Spleen (tissue), 11 donors: ENCODE measurements at regions not wholly inside any gene's neighbourhood (a gene's known extent, or its start where the extent isn't known, plus 50 kb on each side); places are given as distances from the start of the nearest gene placed in this dataset.

Source experiments
- DNase-seq: peaks from one replicate; pipeline ENCODE4 v3.0.0-alpha.2; 2020
- H3K27ac ChIP-seq, 8 donors: fragments of 200-600 bp; sonication (generic) in 7 of 8; 1 replicate in 4 of 8; 2 replicates in 4 of 8; pipeline versions ENCODE4 v1.5.0 to v1.8.0; 2016 to 2021; ENCODE audit warnings: inconsistent platforms in 4 of 8, mild to moderate bottlenecking in 4 of 8, moderate library complexity in 1 of 8
- H3K27me3 ChIP-seq, 7 donors: fragments of 200-600 bp; sonication (generic) in 6 of 7; replicated peaks in 1 of 7; 1 replicate in 4 of 7; 2 replicates in 3 of 7; pipeline versions ENCODE4 v1.5.0 to v1.8.0; 2016 to 2021; ENCODE audit warnings: inconsistent platforms in 3 of 7, mild to moderate bottlenecking in 1 of 7
- H3K36me3 ChIP-seq, 6 donors: fragments of 200-600 bp; sonication (generic) in 5 of 6; 1 replicate in 4 of 6; 2 replicates in 2 of 6; pipeline versions ENCODE4 v1.5.0 to v1.8.0; 2016 to 2021; ENCODE audit warnings: inconsistent platforms in 2 of 6
- H3K4me1 ChIP-seq, 6 donors: fragments of 200-600 bp; sonication (generic) in 5 of 6; 1 replicate in 3 of 6; 2 replicates in 3 of 6; pipeline versions ENCODE4 v1.5.0 to v1.8.0; 2016 to 2021; ENCODE audit warnings: inconsistent platforms in 3 of 6
- H3K4me3 ChIP-seq, 8 donors: fragments of 200-600 bp; sonication (generic) in 7 of 8; 1 replicate in 4 of 8; 2 replicates in 4 of 8; pipeline versions ENCODE4 v1.5.0 to v1.8.0; 2016 to 2021; ENCODE audit warnings: inconsistent platforms in 4 of 8, mild to moderate bottlenecking in 4 of 8, moderate library complexity in 2 of 8
- H3K9me3 ChIP-seq, 8 donors: fragments of 200-600 bp; sonication (generic) in 7 of 8; 1 replicate in 4 of 8; 2 replicates in 4 of 8; pipeline versions ENCODE4 v1.5.0 to v1.8.0; 2016 to 2021; ENCODE audit warnings: inconsistent platforms in 4 of 8
- CTCF ChIP-seq, 11 experiments: fragments of 200-600 bp in 7 of 11; fragments of 450-650 bp in 4 of 11; sonication (generic) in 4 of 11; IDR thresholded peaks in 8 of 11; conservative IDR thresholded peaks in 3 of 11; 1 replicate in 7 of 11; 2 replicates in 4 of 11; pipeline versions ENCODE4 v1.4.0 to v1.8.0; 2016 to 2021; ENCODE audit warnings: antibody characterized with exemption in 11 of 11, inconsistent platforms in 4 of 11, mild to moderate bottlenecking in 1 of 11
- POLR2A ChIP-seq, 3 donors: fragments of 450-650 bp; IDR thresholded peaks; one replicate each; pipeline ENCODE4 v1.5.1; 2017; ENCODE audit warnings: antibody characterized with exemption in 3 of 3, mild to moderate bottlenecking in 1 of 3
- POLR2AphosphoS5 ChIP-seq, 3 donors: sonication (generic); formaldehyde crosslinking; IDR thresholded peaks; one replicate each; pipeline ENCODE4 v1.5.1; 2017; ENCODE audit warnings: antibody characterized with exemption in 3 of 3
- WGBS, 5 donors: extraction: QIAGEN DNeasy Blood & Tissue Kit in 3 of 5; methylation state at CpG; one replicate each; pipeline versions ENCODE4 v1.1.5 to v1.1.7; 2013 to 2018; 5-methylcytosine and 5-hydroxymethylcytosine counted together
- intact Hi-C: fragments of 100-400 bp; cut with DNase I; formaldehyde crosslinking; loops from one replicate; pipeline ENCODE4 v1.15.0; 2023; ENCODE audit warnings: low total_unique reads
- donor health status: healthy with polysubstance abuse.
- donor health status: DM: no; HTN: no; CAD: no; lungs with moderate emphysema.
- donor health status: DM: no; HTN: no; CAD: no.
- donor health status: Bipolar disorder and iron deficiency.
- donor health status: healthy.
- donor health status: DM: no; HTN: no; CAD: no.
- donor health status: DM: yes; HTN: yes; CAD: no.

- TF ChIP-seq POLR2AphosphoS5 (IDR thresholded peaks at IDR 0.05) (no peak), POLR2A (IDR thresholded peaks at IDR 0.05) (no peak), CTCF (IDR thresholded peaks at IDR 0.05 in 8 of 11, conservative IDR thresholded peaks at IDR 0.05 in 3 of 11) (no peak)
- intact Hi-C loops: no loop called here
- Histone ChIP-seq H3K4me3 (no peak overlapping the region), H3K27ac (no peak overlapping the region), H3K4me1 (no peaks in the 10 kb centered on the region), H3K27me3 (no peaks in the 10 kb centered on the region), H3K36me3 (no peaks in the 10 kb centered on the region), H3K9me3 (no peaks in the 10 kb centered on the region)
- no peak for DNase-seq
- WGBS, 5 donors: 59 to 69% (median 67%) methylated on average over 18 of the region's 18 CpGs
Observed at GRCh38 chr4:187478292-187479140, 517.1 kb upstream of the ZFP42 start.

GRCh38 chr4:187479511-187479910, 516.1 kb upstream of the ZFP42 start:
- intact Hi-C loops: no loop called here
- Histone ChIP-seq H3K4me1 (no peaks in the 10 kb centered on the region), H3K27ac (no peak overlapping the region), H3K27me3 (no peaks in the 10 kb centered on the region), H3K36me3 (no peaks in the 10 kb centered on the region), H3K4me3 (no peak overlapping the region), H3K9me3 (peaks cover 0 to 4% (median 0%) of the 10 kb centered on the region in 8 donors)
- DNase-seq: no peak
- TF ChIP-seq CTCF (IDR thresholded peaks at IDR 0.05 in 8 of 11, conservative IDR thresholded peaks at IDR 0.05 in 3 of 11) (no peak), POLR2AphosphoS5 (IDR thresholded peaks at IDR 0.05) (no peak)
- 67 to 86% (median 76%) methylated on average over 6 of the region's 6 CpGs for WGBS, 5 donors

GRCh38 chr4:187480146-187481145, 515.1 kb upstream of the ZFP42 start:
- H3K4me1 ChIP-seq: no peaks in the 10 kb centered on the region
- H3K4me3 ChIP-seq: no peak overlapping the region
- H3K36me3 ChIP-seq: no peaks in the 10 kb centered on the region
- intact Hi-C loops: no loop called here
- no peak for DNase-seq
- peaks cover 0 to 4% (median 0%) of the 10 kb centered on the region in 8 donors for H3K9me3 ChIP-seq
- TF ChIP-seq CTCF (IDR thresholded peaks at IDR 0.05 in 8 of 11, conservative IDR thresholded peaks at IDR 0.05 in 3 of 11) (no peak), POLR2AphosphoS5 (IDR thresholded peaks at IDR 0.05) (no peak), POLR2A (IDR thresholded peaks at IDR 0.05) (no peak)
- WGBS, 5 donors: 67 to 74% (median 72%) methylated on average over 9 of the region's 9 CpGs
- no peaks in the 10 kb centered on the region for H3K27me3 ChIP-seq
- no peak overlapping the region for H3K27ac ChIP-seq

GRCh38 chr4:187484186-187484585, 511.4 kb upstream of the ZFP42 start:
- H3K9me3 ChIP-seq: peaks cover 0 to 21% (median 6%) of the 10 kb centered on the region in 8 donors
- no peak for DNase-seq
- WGBS, 5 donors: 68 to 77% (median 72%) methylated on average over 6 of the region's 6 CpGs
- no peak overlapping the region for H3K4me3 ChIP-seq
- H3K36me3 ChIP-seq: no peaks in the 10 kb centered on the region
- intact Hi-C loops: no loop called here
- H3K4me1 ChIP-seq: no peaks in the 10 kb centered on the region
- no peak overlapping the region for H3K27ac ChIP-seq
- no peak for TF ChIP-seq CTCF (IDR thresholded peaks at IDR 0.05 in 8 of 11, conservative IDR thresholded peaks at IDR 0.05 in 3 of 11)
- TF ChIP-seq POLR2AphosphoS5 (IDR thresholded peaks at IDR 0.05): no peak
- TF ChIP-seq POLR2A (IDR thresholded peaks at IDR 0.05): no peak
- no peaks in the 10 kb centered on the region for H3K27me3 ChIP-seq
